Stomach smooth muscle (tissue), 2 donors: ENCODE measurements at regions not wholly inside any gene's neighbourhood (a gene's known extent, or its start where the extent isn't known, plus 50 kb on each side); places are given as distances from the start of the nearest gene placed in this dataset.
"Not testable (repeated sequence)": the region's sequence is repeated elsewhere in the genome, so short reads cannot be mapped to it uniquely, and the experiment has no call there.

Source experiments
- H3K27ac ChIP-seq: one replicate; pipeline ENCODE4 v1.7.0; 2013; ENCODE audit warnings: mild to moderate bottlenecking, low read length, inconsistent platforms
- H3K27me3 ChIP-seq, 2 donors: one replicate each; pipeline ENCODE4 v1.7.0; 2013; ENCODE audit warnings: low read length in 2 of 2; ENCODE audit not compliant: insufficient read depth in 2 of 2, control insufficient read depth in 1 of 2
- H3K36me3 ChIP-seq, 2 donors: one replicate each; pipeline ENCODE4 v1.7.0; 2013; ENCODE audit warnings: low read length in 2 of 2; ENCODE audit not compliant: control insufficient read depth in 2 of 2, insufficient read depth in 2 of 2
- H3K4me1 ChIP-seq: one replicate; pipeline ENCODE4 v1.7.0; 2013; ENCODE audit warnings: low read length; ENCODE audit not compliant: control insufficient read depth, insufficient read depth
- H3K4me3 ChIP-seq, 2 donors: one replicate each; pipeline ENCODE4 v1.7.0; 2013; ENCODE audit warnings: low read length in 2 of 2
- H3K9ac ChIP-seq, 2 donors: one replicate each; pipeline ENCODE4 v1.7.0; 2013; ENCODE audit warnings: low read length in 2 of 2, mild to moderate bottlenecking in 1 of 2
- H3K9me3 ChIP-seq, 2 donors: one replicate each; pipeline ENCODE4 v1.7.0; 2013; ENCODE audit warnings: low read length in 2 of 2; ENCODE audit not compliant: control insufficient read depth in 2 of 2
- donor health status: healthy.
- donor health status: Pancreatic carcinoma.

DNA sequence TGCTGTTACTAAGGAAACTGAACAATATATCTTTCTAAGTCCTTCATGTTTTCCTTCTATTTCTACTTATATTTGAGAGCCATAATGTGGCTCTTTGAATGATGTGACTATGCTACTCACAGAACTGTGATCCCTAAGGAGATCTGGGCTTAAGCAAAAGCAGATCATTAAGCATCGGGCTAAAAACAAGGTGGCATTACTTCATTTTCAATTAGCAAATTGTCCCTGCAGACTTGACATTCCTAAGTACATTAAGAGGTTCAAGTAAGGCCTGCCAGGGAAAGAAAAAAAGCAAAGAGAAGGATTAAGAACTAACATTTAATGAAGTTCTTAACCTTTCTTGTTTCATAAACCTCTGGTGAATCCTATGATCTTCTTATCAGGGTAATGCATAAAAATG lies 447.6 kb downstream of the PDGFC start:
- Histone ChIP-seq H3K4me3 (no peak overlapping the region), H3K4me1 (no peaks in the 10 kb centered on the region), H3K9ac (no peak overlapping the region), H3K36me3 (no peaks in the 10 kb centered on the region), H3K27ac (no peak overlapping the region), H3K9me3 (no peaks in the 10 kb centered on the region), H3K27me3 (no peaks in the 10 kb centered on the region)

GRCh38 chr4:156523492-156523891 lies 448.1 kb downstream of the PDGFC start:
- Histone ChIP-seq H3K9ac (no peak overlapping the region), H3K9me3 (no peaks in the 10 kb centered on the region), H3K36me3 (no peaks in the 10 kb centered on the region), H3K4me3 (no peak overlapping the region), H3K27me3 (no peaks in the 10 kb centered on the region), H3K27ac (no peak overlapping the region), H3K4me1 (no peaks in the 10 kb centered on the region)

- no peaks in the 10 kb centered on the region for H3K9me3 ChIP-seq
Observed at GRCh38 chr4:156521631-156522030, 450.0 kb downstream of the PDGFC start.

GRCh38 chr4:156517956-156518355 lies 453.6 kb downstream of the PDGFC start:
- Histone ChIP-seq H3K9me3 (no peaks in the 10 kb centered on the region), H3K4me3 (no peak overlapping the region), H3K4me1 (no peaks in the 10 kb centered on the region), H3K9ac (no peak overlapping the region), H3K27ac (no peak overlapping the region), H3K36me3 (no peaks in the 10 kb centered on the region), H3K27me3 (no peaks in the 10 kb centered on the region)

More at GRCh38 chr4:156521631-156522030, 450.0 kb downstream of the PDGFC start:
- Histone ChIP-seq H3K4me3 (no peak overlapping the region), H3K27me3 (no peaks in the 10 kb centered on the region), H3K27ac (no peak overlapping the region), H3K4me1 (no peaks in the 10 kb centered on the region), H3K36me3 (no peaks in the 10 kb centered on the region), H3K9ac (no peak overlapping the region)

DNA sequence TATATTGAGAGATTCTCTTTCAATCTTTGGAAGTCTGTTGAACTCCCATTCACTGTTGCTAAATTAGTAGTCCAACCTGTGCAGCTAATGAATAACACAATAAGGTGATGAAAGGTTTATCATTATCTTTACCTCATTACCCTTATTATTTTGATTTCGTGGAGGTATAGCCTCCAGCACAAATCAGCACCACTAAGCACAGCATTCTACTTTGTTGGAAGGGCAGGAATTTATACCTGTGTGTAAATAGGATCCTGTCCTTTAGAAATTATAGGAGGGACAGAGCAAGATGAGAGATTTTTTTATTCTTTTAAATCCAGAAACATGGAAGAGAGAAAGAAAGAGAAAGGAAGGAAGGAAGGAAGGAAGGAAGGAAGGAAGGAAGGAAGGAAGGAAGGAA lies 454.1 kb downstream of the PDGFC start:
- no peak overlapping the region for H3K27ac ChIP-seq
- H3K4me1 ChIP-seq: no peaks in the 10 kb centered on the region
- no peaks in the 10 kb centered on the region for H3K27me3 ChIP-seq
- no peaks in the 10 kb centered on the region for H3K36me3 ChIP-seq
- H3K9me3 ChIP-seq: no peaks in the 10 kb centered on the region
- H3K4me3 ChIP-seq: no peak overlapping the region
- no peak overlapping the region for H3K9ac ChIP-seq

- H3K4me1 ChIP-seq: no peaks in the 10 kb centered on the region
- no peaks in the 10 kb centered on the region for H3K9me3 ChIP-seq
- no peak overlapping the region for H3K4me3 ChIP-seq
- H3K27ac ChIP-seq: no peak overlapping the region
- no peaks in the 10 kb centered on the region for H3K27me3 ChIP-seq
- H3K36me3 ChIP-seq: no peaks in the 10 kb centered on the region
- no peak overlapping the region for H3K9ac ChIP-seq
Observed at GRCh38 chr4:156516698-156517097, 454.9 kb downstream of the PDGFC start.

DNA sequence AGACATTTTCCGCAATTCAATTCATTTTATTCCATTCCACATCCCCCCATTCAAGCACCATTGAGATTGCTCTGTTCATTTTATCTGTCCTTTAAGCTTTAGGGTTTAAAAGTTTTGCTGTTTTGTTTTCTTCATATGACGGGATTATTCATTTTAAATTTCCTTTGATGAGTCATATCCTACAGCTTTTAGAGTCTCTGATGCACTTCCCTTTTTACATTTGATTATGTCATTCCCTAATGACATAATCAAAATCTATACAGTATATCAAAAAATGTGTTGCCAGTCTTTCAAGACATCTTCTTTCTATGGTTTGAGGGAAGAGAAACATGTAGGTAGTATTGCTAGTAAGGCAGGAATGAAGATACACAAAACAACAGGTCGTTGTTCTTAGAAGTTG lies 456.3 kb downstream of the PDGFC start:
- Histone ChIP-seq H3K4me1 (no peaks in the 10 kb centered on the region), H3K27me3 (no peaks in the 10 kb centered on the region), H3K9me3 (no peaks in the 10 kb centered on the region), H3K9ac (no peak overlapping the region), H3K4me3 (no peak overlapping the region), H3K27ac (no peak overlapping the region), H3K36me3 (no peaks in the 10 kb centered on the region)

- H3K4me3 ChIP-seq: no peak overlapping the region
- H3K4me1 ChIP-seq: no peaks in the 10 kb centered on the region
- H3K9me3 ChIP-seq: no peaks in the 10 kb centered on the region
- no peaks in the 10 kb centered on the region for H3K27me3 ChIP-seq
- H3K36me3 ChIP-seq: no peaks in the 10 kb centered on the region
- no peak overlapping the region for H3K9ac ChIP-seq
- H3K27ac ChIP-seq: no peak overlapping the region
Observed at GRCh38 chr4:156512622-156513021, 459.0 kb downstream of the PDGFC start.

- H3K27me3 ChIP-seq, H3K4me3 ChIP-seq, H3K4me1 ChIP-seq, H3K36me3 ChIP-seq, H3K9me3 ChIP-seq, H3K9ac ChIP-seq, H3K27ac ChIP-seq: not testable (repeated sequence)
Observed at GRCh38 chr4:156509921-156510320, 461.7 kb downstream of the PDGFC start.

DNA sequence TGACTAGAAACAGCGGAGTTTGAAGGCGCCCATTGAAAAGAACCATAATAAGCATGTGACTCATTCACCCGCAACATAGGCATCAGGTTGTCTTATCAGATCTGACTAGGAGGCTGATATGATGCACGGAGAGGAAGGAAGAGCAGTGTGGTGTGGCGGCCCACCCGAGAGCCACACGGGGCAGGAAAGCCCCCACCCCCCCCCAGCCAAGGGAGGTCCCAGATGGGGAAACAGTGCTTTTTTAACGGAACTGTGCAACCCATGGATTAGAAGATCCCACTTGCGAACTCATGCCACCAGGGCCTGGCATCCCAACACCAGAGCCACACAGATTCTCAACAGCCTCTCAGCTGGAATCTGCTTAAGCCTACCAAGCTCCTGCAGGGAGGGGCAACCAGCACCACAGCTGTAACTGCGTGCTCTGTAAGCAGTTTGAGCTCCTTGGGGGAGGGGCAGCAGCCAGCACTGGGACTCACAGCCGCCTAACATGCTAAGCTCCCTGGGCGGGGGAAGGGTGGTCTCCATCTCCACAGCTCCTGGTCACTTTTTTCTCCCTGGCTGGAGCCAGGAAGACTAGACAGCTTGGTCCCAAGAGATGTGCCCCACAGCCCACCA lies 466.2 kb downstream of the PDGFC start:
- no peak overlapping the region for H3K4me3 ChIP-seq
- H3K27ac ChIP-seq: no peak overlapping the region
- no peaks in the 10 kb centered on the region for H3K4me1 ChIP-seq
- no peaks in the 10 kb centered on the region for H3K27me3 ChIP-seq
- no peak overlapping the region for H3K9ac ChIP-seq
- no peaks in the 10 kb centered on the region for H3K9me3 ChIP-seq
- H3K36me3 ChIP-seq: no peaks in the 10 kb centered on the region

GRCh38 chr4:156503119-156503518 lies 468.5 kb downstream of the PDGFC start:
- Histone ChIP-seq H3K36me3 (no peaks in the 10 kb centered on the region), H3K4me1 (no peaks in the 10 kb centered on the region), H3K9me3 (no peaks in the 10 kb centered on the region), H3K27ac (no peak overlapping the region), H3K9ac (no peak overlapping the region), H3K4me3 (no peak overlapping the region), H3K27me3 (no peaks in the 10 kb centered on the region)
